SH-SY5Y (cell line): ENCODE measurements at regions not wholly inside any gene's neighbourhood (a gene's known extent, or its start where the extent isn't known, plus 50 kb on each side); places are given as distances from the start of the nearest gene placed in this dataset.

ENCODE experiments used
- GATA2 ChIP-seq: IDR thresholded peaks from 2 replicates; pipeline ENCODE4 v1.6.1; 2011; ENCODE audit warnings: mild to moderate bottlenecking, low read depth, low read length
- GATA3 ChIP-seq: IDR thresholded peaks from 2 replicates; pipeline ENCODE4 v1.6.1; 2011; ENCODE audit warnings: low read depth, mild to moderate bottlenecking, low read length, moderate library complexity

GRCh38 chr5:135695656-135696313 is 117.0 kb upstream of the CXCL14 start:
- TF ChIP-seq GATA2: no peak
- TF ChIP-seq GATA3: no peak
